ENCODE measurements at regions not wholly inside any gene's neighbourhood (a gene's known extent, or its start where the extent isn't known, plus 50 kb on each side); places are given as distances from the start of the nearest gene placed in this dataset.

DNA sequence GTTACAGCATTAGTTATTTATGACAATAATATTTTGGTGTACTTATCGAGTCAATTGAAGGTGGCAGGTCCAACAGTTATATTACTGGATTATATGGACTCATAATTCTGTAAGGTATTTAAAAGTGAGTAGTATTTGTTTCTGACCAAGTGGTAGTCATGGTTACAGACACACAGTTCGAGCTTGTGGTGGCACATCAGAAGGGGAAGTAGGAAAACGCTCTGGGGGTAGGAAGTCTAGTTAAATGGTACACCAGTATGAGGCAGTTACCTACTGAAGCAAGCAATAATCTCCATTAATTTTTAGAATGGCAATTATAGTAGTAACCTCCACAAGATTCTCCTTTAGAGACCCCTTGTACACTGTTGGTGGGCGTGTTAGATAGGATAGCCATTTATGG, 541.2 kb downstream of the ETV1 start:
- DNase-seq (ENCODE audit: low spot score): no peak

DNA sequence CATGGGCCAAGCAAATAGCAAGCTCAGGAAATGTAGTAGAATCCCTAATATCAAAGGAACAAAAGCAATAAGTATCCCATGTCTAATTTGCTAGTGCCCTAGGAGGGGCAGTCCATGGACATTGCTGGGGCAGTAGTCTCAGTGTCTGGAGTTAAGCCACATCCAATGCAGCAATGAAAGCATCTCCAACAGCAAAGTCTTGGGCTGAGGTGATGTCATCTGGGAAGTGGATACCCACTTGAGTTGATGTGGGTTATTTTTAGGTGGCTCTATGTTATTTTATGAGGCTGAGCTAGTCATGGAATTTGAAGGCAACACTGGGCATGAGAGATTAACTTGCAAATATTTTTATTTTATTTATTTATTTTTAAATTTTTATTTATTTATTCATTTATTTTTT, 540.0 kb downstream of the ETV1 start:
- no peak for DNase-seq (ENCODE audit: low spot score)

DNA sequence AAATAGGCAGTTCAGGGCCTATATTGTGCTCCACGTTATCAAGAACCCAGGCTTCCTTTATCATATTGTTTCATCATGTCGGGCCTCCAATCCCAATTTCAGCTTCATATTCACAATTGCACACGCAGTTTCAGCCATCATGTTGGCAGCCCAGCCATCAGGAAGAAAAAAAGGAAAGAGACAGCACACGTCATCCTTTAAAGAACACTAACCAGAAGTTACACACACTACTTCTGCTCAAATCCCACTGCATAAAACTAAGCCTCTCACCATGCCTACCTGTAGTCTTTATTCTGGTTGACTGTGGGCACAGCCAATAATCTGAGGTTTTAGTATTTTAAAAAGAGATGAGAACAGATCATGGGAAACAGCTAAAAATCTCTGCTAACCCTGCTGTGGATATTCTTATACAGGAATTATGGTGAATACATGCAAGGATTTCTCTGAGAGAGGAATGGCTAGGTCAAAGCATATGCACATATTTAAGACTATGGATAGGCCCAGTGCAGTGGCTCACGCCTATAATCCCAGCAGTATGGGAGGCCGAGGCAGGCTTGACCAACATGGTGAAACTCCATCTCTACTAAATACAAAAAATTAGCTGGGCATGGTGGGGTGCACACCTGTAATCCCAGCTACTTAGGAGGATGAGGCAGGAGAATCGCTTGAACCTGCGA, 534.4 kb downstream of the ETV1 start:
- DNase-seq (ENCODE audit: low spot score): no peak

DNA sequence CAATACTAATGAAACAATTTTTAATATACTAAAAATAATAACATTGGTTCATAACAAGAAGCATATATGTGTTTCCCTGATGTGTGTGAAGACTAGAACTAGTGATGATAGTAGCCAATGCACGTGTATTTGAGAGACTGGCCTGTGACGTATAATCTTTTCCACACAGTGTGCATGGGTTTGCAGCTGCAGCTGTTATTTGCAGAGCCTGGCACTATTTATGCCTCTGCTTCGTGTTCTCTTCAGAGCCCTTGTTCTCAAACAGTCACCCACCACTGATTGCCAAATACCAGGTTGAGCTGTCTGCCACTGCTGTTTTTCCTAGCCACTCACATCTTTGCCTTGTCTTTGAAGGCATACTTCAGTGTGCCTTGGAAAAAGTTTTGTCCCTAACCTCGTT, 531.7 kb downstream of the ETV1 start:
- no peak for DNase-seq (ENCODE audit: low spot score)

DNA sequence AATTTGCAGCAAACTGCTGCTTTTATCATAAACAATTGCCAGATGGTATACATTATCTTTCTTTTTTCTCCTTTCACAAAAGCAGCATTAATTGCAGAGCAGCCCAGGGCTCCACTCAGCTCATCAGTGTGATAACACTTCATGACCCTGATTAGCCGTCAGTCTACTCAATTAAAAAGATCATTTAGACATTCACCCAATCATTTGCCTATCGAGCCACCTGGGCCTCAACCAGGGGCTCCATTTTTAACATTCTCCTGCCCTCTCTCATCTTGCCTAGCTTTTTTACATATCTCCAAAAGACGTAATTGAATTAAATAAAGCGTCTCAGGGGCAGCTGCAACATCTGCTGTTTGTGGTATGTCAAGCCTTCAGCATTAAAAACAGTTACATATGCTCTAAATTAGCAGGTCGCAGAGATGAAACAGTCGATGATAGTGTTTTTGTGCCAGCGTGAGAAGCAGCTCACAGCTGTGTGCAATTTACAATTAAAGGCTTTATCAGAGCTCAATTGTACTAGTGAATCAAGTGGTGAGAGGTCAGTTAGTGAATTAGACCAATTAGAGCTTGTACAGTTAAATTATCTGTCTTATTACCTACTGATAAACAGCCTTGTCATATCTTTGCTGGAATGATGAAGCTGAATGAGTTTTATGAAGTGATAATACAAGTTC, 522.5 kb downstream of the ETV1 start:
- no peak for DNase-seq (ENCODE audit: low spot score)

DNA sequence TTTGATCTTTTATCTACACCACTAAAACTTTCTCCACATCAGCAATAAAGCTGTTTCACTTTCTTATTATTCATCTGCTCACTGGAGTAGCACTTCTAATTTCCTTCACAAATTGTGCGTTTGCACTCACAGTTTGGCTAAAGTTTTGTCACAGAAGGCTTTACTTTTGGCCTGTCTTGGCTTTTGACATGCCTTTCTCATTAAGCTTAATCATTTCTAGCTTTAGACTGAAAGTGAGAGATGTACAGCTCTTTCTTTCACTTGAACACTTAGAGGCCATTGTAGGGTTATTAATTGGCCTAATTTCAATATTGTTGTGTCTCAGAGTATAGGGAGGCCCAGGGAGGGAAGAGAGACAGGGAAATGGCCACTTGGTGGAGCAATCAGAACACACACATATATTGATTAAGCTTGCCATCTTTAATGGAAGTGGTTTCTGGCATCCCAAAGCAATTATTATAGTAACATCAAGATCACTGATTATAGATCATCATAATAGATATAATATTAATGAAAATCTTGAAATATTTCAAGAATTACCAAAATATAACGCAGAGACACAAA, 512.5 kb downstream of the ETV1 start:
- DNase-seq (ENCODE audit: low spot score): no peak

DNA sequence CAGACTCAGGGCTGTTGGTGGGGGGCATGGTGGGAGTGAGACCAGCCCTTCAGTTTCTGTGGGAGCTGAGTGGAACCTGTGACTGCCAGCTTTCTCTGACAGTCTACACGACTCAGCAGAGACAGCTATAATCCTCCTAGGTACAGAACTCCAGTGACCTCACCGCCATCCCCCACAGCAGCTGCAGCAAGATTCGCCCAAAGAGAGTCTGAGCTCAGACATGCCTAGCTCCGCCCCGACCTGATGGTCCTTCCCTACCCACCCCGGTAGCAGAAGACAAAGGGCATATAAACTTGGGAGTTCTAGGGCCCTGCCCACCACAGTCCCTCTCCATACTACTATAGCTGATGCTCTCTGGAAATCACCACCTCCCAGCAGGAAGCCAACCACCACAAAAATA, 500.1 kb downstream of the ETV1 start:
- no peak for DNase-seq (ENCODE audit: low spot score)

DNA sequence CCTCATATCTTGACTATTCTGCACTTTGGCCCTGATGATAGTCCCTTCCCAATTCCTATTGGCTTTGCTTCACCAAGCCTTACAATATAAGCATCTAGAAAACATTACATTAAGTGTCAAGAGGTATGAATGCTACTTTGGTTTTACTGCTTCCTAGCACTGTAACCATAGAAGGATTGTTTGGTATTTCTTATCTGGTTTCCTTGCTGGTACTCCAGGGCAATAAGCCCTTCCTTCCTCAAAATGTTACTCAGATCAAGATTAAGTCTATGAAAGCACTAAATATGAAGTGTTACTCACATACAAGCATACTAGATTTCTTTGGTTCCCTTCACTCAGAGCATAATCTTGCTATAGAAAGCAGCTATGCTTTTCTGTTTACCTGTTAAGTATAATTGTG, 492.5 kb downstream of the ETV1 start:
- DNase-seq (ENCODE audit: low spot score): no peak

DNA sequence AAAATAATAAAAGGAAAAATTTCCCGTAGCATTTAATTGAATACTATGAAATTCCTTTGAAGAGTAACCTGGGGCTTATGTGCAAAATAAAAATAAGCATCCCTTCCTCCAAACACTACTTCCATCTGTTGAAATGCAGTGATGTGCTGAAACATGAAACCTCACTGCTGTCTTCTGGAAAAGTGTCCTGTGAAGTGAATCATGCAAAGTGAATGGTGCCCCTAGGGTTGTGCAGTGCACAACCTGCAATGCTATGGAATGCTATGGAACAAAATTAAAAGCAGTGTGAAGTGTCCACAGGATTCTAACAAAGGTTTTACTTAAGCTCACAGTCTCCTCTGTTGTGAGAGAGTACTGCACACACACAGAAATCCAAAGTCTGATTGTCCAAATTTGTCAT, 480.9 kb downstream of the ETV1 start:
- DNase-seq (ENCODE audit: low spot score): no peak

DNA sequence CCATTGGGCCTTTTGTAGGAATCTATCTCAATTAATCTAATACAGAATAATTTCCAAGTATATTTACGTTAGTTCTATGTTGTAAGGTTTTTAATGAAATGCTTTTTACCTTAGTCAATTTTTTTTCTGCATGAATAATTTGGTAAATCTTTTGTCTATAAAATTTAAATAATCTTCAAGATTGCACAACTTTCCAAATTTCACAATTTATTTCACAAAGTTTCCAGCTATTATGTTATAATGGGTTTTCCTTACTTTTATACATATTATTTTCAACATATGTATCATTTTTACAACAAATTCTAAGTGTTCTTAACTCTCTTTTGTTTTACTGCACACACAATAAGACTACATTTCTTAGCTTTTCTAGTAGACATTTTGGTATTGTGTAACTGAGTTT, 470.7 kb downstream of the ETV1 start:
- no peak for DNase-seq (ENCODE audit: low spot score)

DNA sequence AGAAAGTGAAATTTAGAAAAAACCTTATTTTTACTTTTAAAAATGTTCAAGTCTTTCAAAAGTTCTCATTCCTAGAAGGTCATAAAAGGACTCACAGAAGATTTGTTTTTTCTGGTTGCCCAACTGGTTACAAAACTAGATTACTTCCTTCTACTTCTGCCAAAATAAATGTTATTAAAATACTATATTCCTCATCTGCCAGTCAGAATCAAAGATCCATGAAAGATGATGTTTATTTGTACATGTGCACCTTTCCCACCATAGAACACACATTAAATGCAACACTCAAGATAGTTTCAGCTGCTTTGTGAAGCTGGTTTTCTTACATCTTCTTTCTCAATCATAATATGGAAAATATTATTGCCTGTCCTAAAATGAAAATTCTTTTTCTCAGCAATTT, 465.4 kb downstream of the ETV1 start:
- DNase-seq (ENCODE audit: low spot score): no peak

DNA sequence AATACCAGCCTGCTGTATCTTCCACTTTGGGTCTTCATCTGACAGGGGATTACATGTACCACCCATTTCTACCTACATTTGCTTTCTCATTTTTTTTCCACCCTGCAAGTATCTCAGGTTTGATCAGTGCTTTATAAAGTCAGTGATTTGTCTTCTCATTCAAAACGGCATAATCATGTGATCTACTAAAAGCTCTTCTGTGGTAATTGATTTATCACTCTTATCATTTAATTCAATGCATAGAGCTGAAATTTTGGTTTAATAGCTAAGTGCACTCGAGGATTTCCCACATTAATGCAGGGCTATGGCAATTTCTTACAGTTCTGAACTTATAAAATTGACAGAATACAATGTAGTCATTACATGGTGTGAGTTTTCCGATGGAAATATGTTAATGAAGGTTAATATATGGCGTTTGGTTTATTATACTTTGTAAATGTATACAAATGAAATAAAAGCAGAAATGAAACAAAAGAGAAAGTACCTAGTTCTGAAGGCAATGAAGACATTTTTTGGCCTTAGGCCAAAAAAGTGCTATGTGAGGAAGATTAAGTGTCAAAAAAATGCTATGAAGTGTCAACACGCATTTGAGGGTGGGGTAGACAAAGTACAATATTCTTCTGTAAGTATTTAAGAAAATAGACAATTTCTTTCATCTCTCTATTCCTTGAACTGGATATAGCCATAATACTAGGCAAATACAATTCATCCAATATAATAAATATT, 457.3 kb downstream of the ETV1 start:
- DNase-seq (ENCODE audit: low spot score): no peak

DNA sequence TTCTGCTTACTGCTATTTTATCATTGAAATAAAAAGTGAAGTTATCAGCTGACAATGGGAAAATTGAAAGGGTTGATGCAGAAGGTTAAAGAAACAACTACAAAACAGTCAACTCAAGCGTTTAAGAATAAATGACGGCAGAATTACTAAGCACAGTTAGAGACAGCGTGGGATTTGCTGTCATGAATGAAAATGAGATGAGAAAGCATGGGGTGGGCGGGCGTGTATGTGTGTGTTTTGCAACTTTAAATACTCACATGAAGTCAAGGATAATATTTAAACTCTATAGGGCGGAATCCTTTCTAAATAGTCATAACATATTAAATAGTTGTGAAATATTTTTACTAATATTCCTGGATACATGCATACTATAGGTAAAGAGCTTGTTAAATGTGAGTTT, 450.8 kb downstream of the ETV1 start:
- DNase-seq (ENCODE audit: low spot score): no peak

DNA sequence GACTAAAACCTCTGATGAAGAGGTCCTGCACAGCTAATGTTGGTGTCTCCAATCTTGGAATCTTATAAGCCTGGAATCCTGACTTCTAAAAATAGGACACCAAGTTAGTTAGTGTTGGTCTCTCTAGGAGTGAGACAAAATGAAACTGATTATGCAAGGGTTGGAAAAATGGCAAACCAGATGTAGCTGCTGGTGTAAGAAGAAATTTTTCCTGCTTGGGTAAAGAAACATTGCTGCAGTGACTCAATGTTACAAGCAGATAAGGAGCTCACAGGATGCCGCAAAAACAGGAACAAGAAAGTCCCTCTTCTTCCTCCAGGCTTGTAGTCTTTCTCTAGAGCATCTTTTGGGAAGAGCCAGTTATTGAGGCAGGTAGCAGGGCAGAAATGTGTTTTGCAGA, 449.0 kb downstream of the ETV1 start:
- DNase-seq (ENCODE audit: low spot score): no peak

DNA sequence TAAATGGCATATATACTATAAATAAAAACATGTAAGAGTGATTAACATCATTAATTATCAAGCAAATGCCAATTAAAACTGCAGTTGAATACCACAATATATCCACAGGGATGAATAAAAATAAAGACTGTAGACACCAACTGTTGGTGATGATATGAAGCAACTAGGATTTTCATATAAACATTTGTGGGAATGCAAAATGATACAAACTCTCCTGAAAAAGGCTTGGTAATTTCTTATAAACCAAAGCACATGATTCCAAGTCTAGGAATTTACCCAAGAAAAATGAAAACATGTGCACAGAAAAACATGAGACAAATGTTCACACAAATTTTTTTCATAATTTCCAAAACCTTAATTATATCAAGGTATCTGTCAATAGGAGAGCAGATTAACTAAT, 448.1 kb downstream of the ETV1 start:
- no peak for DNase-seq (ENCODE audit: low spot score)

DNA sequence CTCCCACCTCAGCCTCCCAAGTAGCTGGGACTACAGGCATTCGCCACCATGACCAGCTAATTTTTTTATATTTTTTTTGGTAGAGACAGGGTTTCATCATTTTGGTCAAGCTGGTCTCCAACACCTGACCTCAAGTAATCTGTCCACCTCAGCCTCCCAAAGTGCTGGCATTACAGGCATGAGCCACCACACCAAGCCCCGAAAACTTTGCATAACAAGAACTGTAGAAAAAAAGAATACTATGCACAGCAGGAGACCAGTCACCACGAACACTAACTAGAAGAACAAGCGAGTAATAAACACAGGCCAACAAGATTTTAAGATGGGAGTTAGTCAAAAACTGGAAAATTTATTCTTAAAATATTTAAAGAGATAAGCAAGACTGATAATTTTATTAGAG, 447.0 kb downstream of the ETV1 start:
- no peak for DNase-seq (ENCODE audit: low spot score)

DNA sequence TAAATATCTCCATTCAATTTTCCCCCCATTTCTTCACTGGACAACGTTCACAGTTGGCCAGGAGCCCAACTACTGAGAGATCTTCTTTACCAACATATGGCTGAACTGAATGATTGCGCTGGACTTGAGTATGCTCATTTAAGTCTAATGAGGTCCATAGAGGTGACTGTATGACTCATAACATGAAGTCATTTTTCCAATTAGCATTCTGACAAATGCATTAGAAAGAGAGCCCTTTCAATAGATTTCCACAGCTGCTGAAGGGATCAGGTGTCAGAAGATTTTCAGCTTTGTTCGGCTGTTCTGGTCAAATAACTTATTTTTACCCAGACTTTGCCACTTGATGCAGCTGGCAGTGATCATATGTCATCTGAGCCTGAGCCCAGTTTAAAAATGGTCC, 438.0 kb downstream of the ETV1 start:
- DNase-seq (ENCODE audit: low spot score): no peak

DNA sequence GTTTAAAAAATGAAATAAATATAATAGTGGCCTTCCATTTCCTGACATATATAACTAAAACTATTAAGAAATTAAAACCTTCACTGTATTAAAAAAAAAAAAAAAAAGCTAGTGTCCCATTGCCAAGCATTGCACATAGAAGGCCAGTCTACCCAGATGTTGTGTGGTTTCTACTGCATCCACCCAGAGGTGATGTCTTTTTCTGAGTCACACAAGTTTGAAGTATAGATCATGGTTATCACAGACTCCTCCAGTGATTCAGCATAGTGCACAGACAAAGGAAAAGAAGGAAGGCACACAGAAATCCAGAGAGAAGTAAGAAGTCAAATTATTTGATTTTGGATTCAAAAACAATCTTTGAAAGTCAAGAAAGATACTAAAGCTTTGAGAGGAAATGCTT, 429.0 kb downstream of the ETV1 start:
- no peak for DNase-seq (ENCODE audit: low spot score)

DNA sequence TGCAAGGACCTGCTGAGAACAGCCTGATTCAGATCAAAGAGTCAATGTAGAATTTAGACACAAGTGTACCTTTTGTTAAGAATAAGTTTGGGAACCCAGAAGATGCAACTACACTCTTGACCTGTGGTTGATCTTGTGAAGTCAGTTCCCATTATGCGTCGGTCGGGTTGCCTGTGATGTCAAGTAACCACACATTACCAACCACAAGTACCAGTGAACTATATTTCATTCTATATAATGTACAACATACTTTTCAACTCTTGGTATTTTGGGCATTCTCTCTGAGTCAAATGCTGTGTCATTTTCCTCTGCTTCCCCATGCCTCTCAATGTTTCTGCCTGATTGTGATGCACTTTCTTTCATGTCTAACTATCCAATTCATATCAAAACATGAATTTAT, 426.2 kb downstream of the ETV1 start:
- no peak for DNase-seq (ENCODE audit: low spot score)

DNA sequence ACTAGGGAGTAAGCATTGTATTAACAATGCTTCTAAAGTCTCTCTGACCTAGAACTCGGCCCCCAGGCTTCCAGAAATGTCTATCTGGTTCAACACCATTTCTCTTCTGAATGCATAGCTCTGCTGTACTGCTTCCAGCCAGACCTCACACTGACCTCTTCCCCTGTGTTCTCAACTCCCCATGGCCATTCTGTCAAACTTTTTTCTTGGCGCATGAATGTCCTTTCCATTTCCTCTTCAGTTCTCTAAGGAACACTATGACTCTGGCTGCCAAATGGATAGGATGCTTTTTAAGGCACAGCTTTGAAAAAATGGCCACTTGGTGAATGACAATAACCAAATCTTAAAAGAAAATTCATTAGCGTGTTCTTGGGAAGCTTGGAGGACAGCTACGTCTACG, 425.8 kb downstream of the ETV1 start:
- no peak for DNase-seq (ENCODE audit: low spot score)

DNA sequence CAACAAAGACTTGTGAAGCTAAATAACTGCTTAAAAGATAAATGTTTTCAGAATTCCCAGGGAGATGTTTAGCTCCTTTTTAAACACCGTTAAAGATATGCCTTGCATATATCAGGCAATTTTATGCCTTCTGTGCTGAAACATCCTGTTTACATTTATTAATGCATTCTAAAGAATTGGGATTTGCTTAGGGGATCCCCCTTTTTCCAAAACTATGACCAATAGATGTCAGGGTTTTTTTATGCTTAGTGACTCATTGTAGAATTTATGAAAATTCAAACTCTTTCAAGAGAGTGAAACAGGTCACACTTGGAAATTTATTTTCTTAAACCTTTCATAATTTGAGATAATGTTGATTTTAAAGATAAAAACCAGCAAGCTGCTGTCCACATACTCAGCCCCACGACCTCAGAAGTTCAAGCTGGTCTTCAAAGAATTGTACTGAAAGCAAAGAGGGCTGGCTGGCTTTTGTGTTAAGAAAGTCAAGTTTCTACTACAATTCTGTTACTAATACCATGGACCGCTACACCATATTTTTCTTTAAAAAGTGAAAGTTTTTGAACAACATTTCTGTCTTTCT, 411.8 kb downstream of the ETV1 start:
- no peak for DNase-seq (ENCODE audit: low spot score)

DNA sequence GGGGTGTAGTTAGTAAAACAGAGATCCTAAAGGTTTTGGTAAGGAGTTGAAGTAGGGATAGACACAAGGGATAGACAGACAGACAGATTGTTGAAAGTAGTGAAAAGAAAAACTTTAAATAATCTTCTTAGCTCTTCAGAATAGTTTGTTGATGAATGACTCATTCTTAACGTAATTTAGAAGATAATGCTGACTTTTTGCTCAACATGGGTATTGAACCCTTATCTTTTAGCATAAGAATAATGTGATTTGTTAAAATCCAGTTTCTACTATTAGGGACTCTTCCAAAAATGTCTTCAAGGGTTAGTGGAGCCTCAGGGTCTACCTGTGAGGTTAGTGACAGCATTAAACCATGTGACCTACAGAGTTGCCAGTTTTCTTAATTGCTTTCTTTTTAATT, 411.2 kb downstream of the ETV1 start:
- DNase-seq (ENCODE audit: low spot score): no peak

DNA sequence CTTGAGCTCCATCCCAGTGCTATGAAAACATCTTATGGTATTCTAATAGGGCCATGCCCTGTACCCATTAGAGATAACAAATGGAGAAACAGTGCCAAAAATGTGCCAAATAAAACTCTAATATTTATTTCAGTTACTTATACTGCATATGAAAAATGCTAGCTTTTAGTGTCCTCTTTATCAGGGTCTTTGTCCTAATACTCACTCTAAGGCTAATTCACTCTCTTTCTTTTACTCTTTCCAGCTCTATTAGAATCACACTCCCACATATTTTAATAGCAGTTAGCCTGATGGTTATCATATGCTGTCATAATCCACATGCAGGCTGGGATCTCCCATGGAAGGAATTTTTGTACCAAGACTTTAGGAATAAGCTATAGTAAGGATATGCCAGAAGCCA, 408.4 kb downstream of the ETV1 start:
- no peak for DNase-seq (ENCODE audit: low spot score)
